ENCODE measurements at regions not wholly inside any gene's neighbourhood (a gene's known extent, or its start where the extent isn't known, plus 50 kb on each side); places are given as distances from the start of the nearest gene placed in this dataset.

DNA sequence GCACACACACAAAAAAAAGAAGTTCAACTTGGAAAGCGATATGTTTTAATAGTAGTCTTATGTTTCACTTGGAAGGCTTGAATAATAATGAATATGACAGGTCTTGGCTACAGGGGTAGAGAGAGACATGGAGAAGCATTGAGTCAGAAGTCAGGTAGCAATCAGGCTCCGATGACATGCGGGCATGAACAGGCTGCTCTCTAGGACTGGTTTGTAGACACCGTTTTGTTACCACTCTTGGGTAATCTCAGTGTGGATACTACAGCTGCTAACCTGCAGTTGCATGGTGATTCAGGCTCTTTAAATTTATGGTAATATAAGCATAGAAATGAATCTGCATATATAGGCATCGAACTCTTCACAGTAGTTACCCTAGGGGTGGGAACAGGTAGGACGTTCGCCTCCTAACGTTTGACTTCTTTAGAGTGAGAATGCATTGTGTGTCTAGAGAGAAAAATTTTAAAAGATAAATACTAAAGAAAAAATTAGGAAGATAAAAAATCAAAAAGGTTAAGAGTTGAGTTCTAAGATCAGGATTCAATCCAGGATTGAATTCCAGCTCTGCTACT is 241.6 kb upstream of the KBTBD8 start:
- TF ChIP-seq, protein P1, sequence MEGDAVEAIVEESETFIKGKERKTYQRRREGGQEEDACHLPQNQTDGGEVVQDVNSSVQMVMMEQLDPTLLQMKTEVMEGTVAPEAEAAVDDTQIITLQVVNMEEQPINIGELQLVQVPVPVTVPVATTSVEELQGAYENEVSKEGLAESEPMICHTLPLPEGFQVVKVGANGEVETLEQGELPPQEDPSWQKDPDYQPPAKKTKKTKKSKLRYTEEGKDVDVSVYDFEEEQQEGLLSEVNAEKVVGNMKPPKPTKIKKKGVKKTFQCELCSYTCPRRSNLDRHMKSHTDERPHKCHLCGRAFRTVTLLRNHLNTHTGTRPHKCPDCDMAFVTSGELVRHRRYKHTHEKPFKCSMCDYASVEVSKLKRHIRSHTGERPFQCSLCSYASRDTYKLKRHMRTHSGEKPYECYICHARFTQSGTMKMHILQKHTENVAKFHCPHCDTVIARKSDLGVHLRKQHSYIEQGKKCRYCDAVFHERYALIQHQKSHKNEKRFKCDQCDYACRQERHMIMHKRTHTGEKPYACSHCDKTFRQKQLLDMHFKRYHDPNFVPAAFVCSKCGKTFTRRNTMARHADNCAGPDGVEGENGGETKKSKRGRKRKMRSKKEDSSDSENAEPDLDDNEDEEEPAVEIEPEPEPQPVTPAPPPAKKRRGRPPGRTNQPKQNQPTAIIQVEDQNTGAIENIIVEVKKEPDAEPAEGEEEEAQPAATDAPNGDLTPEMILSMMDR (IDR thresholded peaks at IDR 0.05): no peak
- TF ChIP-seq EP300 (IDR thresholded peaks at IDR 0.05; ENCODE audit: low read depth) (no peak), POLR2A (IDR thresholded peaks at IDR 0.05) (no peak)

Data from transverse colon (tissue), 3 donors.